ENCODE measurements at regions not wholly inside any gene's neighbourhood (a gene's known extent, or its start where the extent isn't known, plus 50 kb on each side); places are given as distances from the start of the nearest gene placed in this dataset.
"Not testable (repeated sequence)": the region's sequence is repeated elsewhere in the genome, so short reads cannot be mapped to it uniquely, and the experiment has no call there.

GRCh38 chr2:183792165-183792924 lies 668.1 kb downstream of the NUP35 start:
- DNase-seq (ENCODE audit: low spot score): not testable (repeated sequence)

GRCh38 chr2:183798535-183798934 lies 674.3 kb downstream of the NUP35 start:
- DNase-seq (ENCODE audit: low spot score): no peak

GRCh38 chr2:183799761-183800160 lies 675.5 kb downstream of the NUP35 start:
- DNase-seq (ENCODE audit: low spot score): no peak

GRCh38 chr2:183803596-183803995 lies 679.4 kb downstream of the NUP35 start:
- DNase-seq (ENCODE audit: low spot score): no peak

- no peak for DNase-seq (ENCODE audit: low spot score)
Measured at GRCh38 chr2:183807870-183808269, 683.6 kb downstream of the NUP35 start.

- DNase-seq (ENCODE audit: low spot score): no peak
Measured at GRCh38 chr2:183809404-183809803, 685.2 kb downstream of the NUP35 start.

GRCh38 chr2:183811281-183811680 lies 687.0 kb downstream of the NUP35 start:
- no peak for DNase-seq (ENCODE audit: low spot score)

- no peak for DNase-seq (ENCODE audit: low spot score)
Measured at GRCh38 chr2:183812091-183812490, 687.8 kb downstream of the NUP35 start.

GRCh38 chr2:183825710-183826109 lies 701.5 kb downstream of the NUP35 start:
- no peak for DNase-seq (ENCODE audit: low spot score)

GRCh38 chr2:183829931-183830330 lies 705.7 kb downstream of the NUP35 start:
- no peak for DNase-seq (ENCODE audit: low spot score)

GRCh38 chr2:183837157-183837556 lies 712.9 kb downstream of the NUP35 start:
- DNase-seq (ENCODE audit: low spot score): no peak

- no peak for DNase-seq (ENCODE audit: low spot score)
Measured at GRCh38 chr2:183838295-183838694, 714.1 kb downstream of the NUP35 start.

GRCh38 chr2:183840061-183840584 lies 715.9 kb downstream of the NUP35 start:
- no peak for DNase-seq (ENCODE audit: low spot score)

GRCh38 chr2:183849826-183850225 lies 725.6 kb downstream of the NUP35 start:
- DNase-seq (ENCODE audit: low spot score): not testable (repeated sequence)

GRCh38 chr2:183859129-183859528 lies 734.9 kb downstream of the NUP35 start:
- DNase-seq (ENCODE audit: low spot score): no peak

GRCh38 chr2:183866666-183867065 lies 731.7 kb upstream of the ZNF804A start:
- no peak for DNase-seq (ENCODE audit: low spot score)

GRCh38 chr2:183867206-183867605 lies 731.1 kb upstream of the ZNF804A start:
- no peak for DNase-seq (ENCODE audit: low spot score)

- peak; percentile 11 for DNase-seq (ENCODE audit: low spot score)
Measured at GRCh38 chr2:183868153-183868552, 730.2 kb upstream of the ZNF804A start.

GRCh38 chr2:183868707-183869106 lies 729.6 kb upstream of the ZNF804A start:
- DNase-seq (ENCODE audit: low spot score): no peak

GRCh38 chr2:183872131-183872530 lies 726.2 kb upstream of the ZNF804A start:
- DNase-seq (ENCODE audit: low spot score): no peak

GRCh38 chr2:183881978-183882377 lies 716.4 kb upstream of the ZNF804A start:
- DNase-seq (ENCODE audit: low spot score): no peak

GRCh38 chr2:183892315-183892941 lies 705.9 kb upstream of the ZNF804A start:
- DNase-seq (ENCODE audit: low spot score): no peak

GRCh38 chr2:183898641-183899040 lies 699.7 kb upstream of the ZNF804A start:
- DNase-seq (ENCODE audit: low spot score): peak; percentile 38

All from umbilical cord (tissue), 1 donor.